Stimulated activated CD4-positive, alpha-beta T cell treated with anti-CD3 and anti-CD28 coated beads, Interleukin-15, amount 100 ng/mL, for 24 hours (primary cell): ENCODE measurements at regions not wholly inside any gene's neighbourhood (a gene's known extent, or its start where the extent isn't known, plus 50 kb on each side); places are given as distances from the start of the nearest gene placed in this dataset.

Experiments
- DNase-seq: peaks from one replicate; pipeline ENCODE4 v3.0.0-alpha.2; 2020

DNA sequence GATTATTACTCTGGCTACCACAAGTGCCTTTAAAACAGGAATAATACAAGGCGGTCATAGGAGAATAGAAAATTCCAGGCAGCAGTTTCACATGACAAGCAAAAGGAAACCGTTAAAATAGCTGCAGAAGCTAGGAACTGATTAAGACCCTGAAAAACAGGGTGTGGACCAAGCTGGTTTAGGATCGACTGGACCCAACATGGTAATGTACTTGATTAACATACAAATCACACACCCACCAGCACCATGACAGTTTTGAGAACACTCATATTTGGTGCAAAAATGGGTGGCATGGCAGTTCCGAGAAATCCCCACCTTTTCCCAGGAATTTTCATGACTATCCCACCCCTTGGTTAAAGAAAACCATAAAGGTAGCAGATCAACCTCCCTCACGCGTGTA is 51.9 kb upstream of the TMEM163 start:
- DNase-seq, result no peak

DNA sequence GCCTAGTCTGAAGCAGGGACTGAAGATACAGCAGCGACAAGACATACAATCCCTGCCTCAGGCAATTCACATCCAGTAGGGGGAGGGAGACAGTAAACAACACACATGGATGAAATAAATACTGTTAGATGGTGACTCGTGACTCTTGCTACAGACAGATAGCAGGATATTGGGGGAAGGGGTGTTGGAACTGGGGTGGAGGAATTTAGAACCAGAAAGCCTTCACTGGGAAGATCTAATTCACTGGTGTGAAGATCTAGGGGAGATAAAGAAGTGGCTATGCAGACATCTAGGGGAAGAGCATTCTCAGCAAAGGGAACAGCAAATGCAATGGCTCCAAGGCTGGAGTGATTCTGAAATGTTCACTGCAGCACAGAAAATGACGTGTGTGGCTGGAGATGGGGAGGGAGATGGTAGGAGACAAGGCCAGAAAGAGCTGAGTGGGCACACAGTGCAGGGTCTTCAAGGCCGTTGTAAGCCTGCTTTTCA is 52.6 kb upstream of the TMEM163 start:
- DNase-seq, result no peak

DNA sequence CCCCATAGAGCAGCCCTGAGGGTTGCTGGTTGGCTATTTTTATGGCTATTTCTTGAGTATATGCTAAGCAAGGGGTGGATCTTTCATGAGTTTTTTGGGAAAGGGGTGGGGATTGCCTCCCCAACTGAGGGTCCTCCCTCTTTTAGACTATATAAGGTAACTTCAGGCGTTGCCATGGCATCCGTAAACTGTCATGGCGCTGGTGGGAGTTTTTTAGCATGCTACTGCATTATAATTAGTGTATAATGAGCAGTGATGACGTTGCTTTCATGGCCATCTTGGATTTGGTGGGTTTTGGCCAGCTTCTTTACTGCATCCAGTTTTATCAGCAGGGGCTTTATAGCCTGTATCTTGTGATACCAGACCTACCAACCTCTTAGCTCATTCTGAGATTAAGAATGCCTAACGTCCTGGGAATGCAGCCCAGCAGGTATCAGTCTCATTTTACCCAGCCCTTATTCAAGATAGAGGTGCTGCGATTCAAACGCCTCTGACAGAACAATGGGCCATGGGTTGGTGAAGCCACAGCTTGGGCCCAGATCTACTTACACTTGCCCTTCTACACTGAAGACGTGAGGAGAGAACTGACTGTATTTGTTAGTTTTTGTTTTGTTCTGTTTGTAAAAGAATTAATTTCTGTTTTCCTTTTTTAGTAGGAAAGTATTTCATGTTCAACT is 53.8 kb upstream of the TMEM163 start:
- DNase-seq, result no peak

DNA sequence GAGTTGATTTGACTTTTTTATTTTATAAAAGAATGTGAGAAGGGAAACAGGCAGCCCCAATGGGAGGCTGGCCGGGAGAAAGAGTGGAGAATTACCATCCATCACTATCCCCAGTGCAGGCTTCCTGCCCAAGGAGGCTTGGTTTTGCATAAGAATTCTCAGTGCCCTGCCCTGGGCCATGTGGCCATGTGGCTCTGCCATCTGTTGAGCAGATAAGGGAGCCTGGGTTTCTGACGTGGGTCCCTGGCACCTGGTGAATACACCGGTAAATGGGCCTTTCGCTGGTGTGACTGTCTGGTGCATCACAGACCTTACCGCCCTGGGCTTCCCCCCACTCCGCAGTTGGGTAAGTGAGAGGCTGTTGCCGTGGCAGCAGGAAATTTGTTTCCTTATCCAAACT is 54.5 kb upstream of the TMEM163 start:
- no peak for DNase-seq

DNA sequence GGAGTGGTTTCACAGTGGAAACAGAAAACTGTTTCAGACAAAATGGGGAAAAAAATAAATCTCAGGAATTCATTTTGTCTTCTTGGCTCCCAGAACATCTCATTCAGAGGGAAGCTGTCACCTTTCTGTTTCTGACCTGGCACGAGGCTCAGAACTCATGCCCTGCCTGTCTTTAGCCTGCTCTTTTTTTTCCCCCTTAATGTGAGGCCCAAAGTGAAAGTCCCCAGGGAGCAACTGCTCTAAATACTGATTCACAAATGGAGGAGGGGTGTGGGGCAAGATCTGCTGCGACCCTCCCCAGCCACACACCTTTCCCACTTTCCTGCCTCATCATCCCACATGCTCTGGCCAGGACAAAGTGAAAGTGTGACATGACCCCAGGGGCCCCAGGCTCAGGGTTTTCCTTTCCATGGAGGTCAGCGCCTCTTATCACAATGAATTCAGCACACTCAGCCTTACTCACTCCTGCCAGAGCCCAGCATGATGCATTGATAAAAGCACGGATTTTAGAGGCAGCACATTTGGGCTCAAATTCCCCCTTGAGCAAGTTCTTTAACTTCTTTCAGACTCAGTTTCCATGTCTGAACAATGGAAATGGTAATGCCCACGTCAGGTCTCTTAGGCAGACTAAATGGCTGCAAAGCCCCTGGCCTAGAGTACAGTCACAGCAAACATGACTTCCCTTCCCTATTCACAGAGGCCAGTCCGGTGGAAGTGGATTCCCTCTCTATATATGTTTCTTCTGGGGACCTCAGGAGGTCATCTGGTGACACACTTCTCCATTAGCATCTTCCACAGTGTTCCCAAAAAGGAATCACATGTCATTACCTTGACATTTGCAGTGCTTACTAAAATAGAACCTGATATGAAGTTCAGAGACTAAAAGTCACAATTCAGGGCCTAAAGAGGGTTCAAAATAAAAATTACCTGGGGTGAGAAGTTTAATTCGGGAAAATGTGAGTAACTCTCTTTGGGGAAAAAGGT is 55.3 kb upstream of the TMEM163 start:
- no peak for DNase-seq

DNA sequence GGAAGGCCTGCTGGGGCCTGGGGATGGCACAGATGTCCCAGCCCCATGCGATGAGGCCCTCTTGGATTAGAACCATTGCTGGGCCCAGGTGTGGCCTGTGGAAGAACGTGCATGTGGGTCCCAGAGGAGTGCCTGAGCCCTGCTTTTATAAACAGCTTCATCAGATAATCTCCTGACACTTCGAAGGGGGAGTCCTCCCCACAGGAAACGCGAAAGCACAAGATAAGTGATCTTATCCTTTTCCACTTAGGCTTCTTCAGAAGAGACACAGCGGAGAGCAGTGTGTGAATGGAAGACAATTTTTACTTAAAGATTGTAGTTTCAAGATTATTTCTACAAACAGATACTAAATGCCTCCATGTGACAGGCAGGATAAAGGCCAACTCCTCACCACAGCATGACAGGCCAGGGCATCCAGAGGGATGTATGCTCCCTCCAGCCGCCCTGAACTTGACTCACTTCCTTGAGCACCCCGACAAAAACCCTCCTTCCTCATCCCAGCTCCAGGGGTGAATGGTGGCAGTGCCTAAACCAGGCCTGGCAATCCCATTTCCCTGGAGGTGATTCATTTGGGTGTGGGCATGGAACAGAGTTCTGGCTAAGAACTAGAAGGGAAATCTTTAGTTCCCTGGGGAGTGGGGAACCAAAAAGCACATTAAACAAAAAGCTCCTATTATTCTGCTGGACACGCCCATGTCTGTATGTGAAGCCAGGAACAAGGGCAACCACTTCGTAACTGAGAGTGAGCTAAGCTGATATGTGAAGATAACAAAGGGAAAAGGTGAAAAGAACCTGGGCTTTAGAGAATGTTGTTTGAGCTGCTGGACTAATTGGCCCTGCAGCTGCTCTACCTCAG is 56.2 kb upstream of the TMEM163 start:
- no peak for DNase-seq

DNA sequence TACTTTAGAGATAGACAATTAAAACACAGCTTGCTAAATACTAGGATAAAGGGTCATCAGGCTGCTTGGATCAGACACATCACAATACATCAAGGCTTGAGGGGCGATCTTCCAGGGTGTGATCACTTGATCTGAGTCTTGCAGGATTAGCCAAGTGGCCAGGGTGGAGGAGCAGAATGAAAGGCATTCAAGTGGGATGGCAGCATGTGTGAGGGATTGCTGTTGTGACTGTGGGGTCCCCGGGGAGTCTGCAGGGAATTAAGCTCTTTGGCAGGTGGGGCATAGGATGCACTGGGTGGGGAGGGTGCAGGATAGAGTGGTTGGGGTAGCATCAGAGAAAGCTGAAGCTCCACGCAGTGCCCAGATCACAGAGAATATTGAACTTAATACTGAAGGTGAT is 58.0 kb upstream of the TMEM163 start:
- DNase-seq, result no peak

DNA sequence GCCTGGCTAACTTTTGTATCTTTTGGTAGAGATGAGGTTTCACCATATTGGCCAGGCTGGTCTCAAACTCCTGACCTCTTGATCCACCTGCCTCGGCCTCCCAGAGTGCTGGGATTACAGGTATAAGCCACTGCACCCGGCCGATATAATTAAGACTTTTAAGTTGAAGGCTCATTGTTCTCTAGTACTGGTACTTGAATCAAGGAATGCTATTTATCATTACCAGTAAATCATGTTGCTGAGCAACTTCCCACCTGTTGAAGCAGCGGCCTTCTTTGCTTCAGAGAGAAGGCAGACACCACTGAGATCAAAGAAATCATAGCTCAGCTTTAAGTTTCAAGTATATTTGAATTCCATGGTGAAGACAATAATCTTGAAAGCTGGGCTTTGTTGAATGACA is 58.8 kb upstream of the TMEM163 start:
- no peak for DNase-seq

DNA sequence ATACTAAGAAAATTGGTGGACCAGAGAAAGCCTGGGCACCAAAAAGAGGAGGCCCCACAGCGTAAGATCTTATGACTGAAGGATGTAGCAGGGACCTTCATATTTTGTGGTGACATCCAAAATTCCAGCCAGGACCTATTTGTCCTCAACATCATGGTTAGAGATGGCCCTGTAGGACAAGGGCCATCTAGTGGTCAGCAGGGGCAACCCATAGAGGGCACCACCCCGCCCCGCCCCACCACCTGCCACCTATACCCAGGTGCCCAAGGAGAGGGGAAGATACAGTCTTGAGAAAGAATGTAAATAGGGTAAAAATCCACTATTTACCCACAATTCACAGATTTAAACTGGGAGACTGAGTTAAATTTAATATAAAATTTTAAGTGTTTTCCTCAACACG is 59.6 kb upstream of the TMEM163 start:
- DNase-seq, result peak; percentile 9

DNA sequence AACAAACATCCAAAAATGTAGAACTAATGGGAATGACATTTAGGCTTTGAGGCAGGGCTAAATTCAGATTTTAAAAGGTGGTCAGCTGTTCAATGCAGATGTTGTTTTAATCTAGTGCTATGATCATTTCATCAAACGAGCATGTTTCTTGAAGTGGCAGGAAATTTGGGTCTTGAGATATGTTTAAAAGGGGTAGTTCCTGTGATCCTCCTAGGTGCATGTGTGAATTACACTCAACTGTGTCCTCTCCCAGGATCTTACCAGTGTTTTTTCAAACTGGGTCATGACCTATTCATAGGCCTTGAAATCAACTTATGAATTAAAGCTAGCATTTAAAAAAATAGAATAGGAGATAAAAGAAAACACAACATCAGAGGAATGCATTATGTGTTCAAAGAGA is 57.4 kb upstream of the ACMSD start:
- no peak for DNase-seq

DNA sequence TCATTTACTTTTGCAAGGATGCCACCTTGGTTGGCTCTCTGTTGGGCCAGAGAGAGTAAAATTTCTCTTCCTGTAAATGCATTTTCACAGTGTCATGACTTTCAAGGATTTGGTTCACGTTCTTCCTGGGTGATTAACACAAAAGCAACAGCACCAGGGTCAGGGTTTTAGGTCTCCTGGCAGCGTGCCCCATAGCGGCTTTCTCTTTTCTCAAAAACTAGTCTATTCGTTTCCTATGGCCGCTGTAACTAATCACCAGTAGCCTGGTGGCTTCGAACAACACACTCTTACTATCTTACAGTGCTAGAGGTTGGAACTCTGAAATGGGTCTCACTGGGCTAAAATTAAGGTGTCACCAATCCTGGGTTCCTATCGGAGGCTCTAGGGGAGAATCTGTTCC is 56.3 kb upstream of the ACMSD start:
- no peak for DNase-seq

DNA sequence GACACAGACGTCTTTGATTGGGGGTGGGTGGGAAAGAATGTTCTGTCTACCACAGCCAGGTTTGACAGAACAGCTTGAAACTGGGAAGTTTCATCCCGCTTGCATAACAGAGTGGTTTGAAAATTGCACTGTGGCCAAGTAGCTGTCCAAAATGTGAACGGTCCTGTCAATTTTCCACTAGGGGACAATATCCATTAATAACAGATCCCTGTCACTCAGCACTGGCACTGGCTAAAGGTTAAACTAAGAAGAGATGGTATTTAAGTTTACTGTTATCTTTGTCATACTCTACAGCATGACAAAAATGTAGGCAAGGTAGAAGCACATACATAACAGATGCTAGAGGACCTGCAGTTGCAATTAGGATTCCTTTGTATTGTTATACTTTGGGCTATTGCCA is 55.6 kb upstream of the ACMSD start:
- DNase-seq, result no peak

DNA sequence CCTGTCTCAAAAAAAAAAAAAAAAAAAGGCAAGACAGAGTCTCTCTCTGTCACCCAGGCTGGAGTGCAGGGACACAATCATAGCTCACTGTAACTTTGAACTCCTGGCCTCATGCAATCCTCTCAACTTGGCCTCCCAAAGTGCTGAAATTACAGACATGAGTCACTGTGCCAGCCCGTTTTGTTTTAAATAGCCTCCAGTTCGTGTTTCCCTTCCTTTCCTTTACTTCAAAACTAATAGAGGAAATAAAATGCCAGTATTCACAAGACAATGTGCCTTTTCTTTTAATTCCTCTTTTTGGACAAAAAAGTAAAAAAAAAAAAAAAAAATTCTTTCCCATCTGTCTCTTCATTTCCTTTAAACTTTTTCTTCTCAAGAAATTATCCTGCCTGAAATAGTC is 54.5 kb upstream of the ACMSD start:
- DNase-seq, result no peak

DNA sequence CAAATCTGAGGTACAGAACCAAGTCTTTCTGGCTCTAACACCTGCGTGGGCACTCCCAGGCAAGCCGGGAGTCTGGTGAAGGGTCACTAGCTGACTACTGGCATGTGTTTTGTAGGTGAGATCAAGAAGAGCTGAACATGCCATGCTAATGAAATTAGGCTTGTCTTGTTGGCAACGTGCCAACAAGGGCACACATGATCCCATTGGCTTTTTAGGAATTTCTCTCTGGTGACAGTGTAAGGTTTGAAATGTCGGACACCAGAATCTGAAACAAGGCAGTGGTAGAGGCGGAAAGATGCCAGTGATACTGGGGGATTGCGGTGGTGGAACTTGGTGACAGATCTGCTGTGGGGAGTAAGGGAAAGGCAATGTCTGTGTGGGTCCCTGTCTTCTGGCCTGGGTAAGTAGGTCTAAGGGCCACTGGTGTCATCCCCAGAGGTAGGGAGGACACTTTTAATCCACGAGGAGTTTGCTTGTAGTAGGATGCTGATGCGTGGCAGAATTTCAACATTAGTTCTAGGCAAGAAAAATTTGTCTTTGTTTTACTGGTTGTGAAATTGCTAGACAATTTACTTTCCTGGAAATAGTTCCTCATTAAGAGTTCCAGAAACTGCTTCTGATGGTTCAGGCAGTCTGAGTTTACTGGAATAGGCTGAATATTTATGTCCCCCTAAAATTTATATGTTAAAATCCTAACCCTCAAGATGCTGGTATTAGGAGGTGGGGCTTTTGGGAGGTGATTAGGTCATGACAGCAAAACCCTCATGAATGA is 52.6 kb upstream of the ACMSD start:
- no peak for DNase-seq

DNA sequence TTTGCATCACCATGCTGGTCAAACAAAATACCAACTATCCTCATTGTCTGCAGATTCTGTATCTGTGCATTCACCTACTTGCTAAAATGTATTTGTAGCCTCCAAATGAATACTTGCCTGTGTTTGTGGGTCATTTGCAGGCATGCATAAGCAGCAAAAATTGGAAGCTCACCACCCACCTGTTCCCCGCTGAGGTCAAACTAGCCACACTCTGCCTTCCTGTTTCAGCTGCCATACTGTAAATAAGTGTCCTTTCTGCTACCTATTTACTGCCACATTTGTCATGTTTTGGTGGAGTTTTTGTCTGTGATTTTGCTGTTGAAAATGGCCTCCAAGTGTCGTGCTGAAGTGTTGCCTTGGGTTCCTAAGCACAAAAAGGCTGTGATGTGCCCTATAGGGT is 50.0 kb upstream of the ACMSD start:
- DNase-seq, result no peak
